ENCODE measurements at regions not wholly inside any gene's neighbourhood (a gene's known extent, or its start where the extent isn't known, plus 50 kb on each side); places are given as distances from the start of the nearest gene placed in this dataset.

DNA sequence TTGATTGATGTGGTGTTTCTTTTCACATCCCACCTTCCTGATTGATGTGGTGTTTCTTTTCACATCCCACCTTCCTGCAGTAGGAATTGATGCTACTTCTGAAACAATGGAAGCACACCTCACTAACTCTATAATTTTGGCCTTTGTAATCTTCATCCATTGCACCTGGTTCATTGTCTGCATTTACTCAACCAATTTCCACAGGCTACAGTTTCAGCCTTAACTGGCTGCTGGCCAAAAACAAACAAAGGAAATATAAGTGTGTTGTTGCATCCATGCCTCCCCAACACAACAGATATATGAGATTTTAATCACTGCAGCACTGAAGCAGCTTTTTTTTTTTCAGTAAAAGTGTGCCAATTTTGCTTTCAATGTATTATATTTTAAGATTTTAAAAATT is 867.6 kb upstream of the PCDH7 start:
- Histone ChIP-seq H3K27me3 (ENCODE audit: insufficient read depth, low read depth) (no peaks in the 10 kb centered on the region), H4K20me1 (ENCODE audit: insufficient read depth) (no peaks in the 10 kb centered on the region), H3K36me3 (ENCODE audit: insufficient read depth) (no peaks in the 10 kb centered on the region), H3K79me2 (ENCODE audit: insufficient read depth, low read depth) (no peaks in the 10 kb centered on the region), H2AFZ (ENCODE audit: low read depth) (no peak overlapping the region), H3K9ac (no peak overlapping the region), H3K4me3 (IDR thresholded peaks at IDR 0.05; ENCODE audit: insufficient read depth, low read depth, low read length) (no peak overlapping the region), H3K4me2 (no peak overlapping the region), H3K4me1 (ENCODE audit: low read depth, poor library complexity, severe bottlenecking) (no peaks in the 10 kb centered on the region), H3K27ac (no peak overlapping the region)
- no peak for TF ChIP-seq CTCF (conservative IDR thresholded peaks at IDR 0.05; ENCODE audit: low read depth, low read length)

DNA sequence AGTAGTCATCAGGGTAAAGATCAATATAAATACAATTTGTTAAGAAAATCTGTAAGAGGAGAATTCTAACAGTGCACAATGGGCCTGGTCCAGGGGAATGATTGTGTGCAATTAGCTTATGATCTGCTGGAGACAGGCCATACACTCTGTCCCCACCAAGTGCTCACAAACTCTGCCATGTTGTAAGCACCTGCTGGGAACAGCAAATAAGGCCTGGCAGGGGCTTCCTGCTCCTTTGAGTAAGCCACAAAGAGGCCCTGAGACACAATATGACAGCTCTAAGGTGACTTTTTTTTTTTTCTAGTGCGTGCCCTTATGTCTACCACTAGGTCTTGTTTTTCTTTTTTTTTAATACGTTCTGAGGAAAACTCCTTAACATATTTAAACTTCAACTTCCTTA is 866.3 kb upstream of the PCDH7 start:
- Histone ChIP-seq H3K27ac (no peak overlapping the region), H3K27me3 (ENCODE audit: insufficient read depth, low read depth) (no peaks in the 10 kb centered on the region), H3K79me2 (ENCODE audit: insufficient read depth, low read depth) (no peaks in the 10 kb centered on the region), H3K36me3 (ENCODE audit: insufficient read depth) (no peaks in the 10 kb centered on the region), H3K4me1 (ENCODE audit: low read depth, poor library complexity, severe bottlenecking) (no peaks in the 10 kb centered on the region), H3K9ac (no peak overlapping the region), H3K4me3 (IDR thresholded peaks at IDR 0.05; ENCODE audit: insufficient read depth, low read depth, low read length) (no peak overlapping the region), H4K20me1 (ENCODE audit: insufficient read depth) (no peaks in the 10 kb centered on the region), H3K4me2 (no peak overlapping the region), H2AFZ (ENCODE audit: low read depth) (no peak overlapping the region)
- TF ChIP-seq CTCF (conservative IDR thresholded peaks at IDR 0.05; ENCODE audit: low read depth, low read length), result no peak

DNA sequence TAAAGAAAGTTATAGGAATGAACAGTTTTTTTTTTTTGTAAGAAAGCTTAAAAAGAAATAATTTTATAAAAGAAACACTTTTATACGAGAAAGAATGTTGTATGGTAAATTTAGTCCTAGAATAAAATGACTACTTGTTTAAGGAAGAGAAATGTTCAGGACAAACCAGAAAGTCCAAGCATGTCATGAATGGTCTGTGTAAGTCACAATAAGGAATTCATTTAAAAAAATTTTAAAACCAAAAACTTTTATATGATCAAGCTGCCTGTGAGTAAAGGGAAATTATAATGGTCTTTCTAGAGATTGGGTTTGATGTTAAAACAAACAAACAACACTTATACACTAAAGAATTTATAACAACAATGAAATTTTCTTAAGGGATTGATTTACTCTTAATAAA is 858.9 kb upstream of the PCDH7 start:
- Histone ChIP-seq H3K4me2 (no peak overlapping the region), H3K27me3 (ENCODE audit: insufficient read depth, low read depth) (no peaks in the 10 kb centered on the region), H3K79me2 (ENCODE audit: insufficient read depth, low read depth) (no peaks in the 10 kb centered on the region), H3K36me3 (ENCODE audit: insufficient read depth) (no peaks in the 10 kb centered on the region), H3K27ac (no peak overlapping the region), H3K9ac (no peak overlapping the region), H4K20me1 (ENCODE audit: insufficient read depth) (no peaks in the 10 kb centered on the region), H2AFZ (ENCODE audit: low read depth) (no peak overlapping the region), H3K4me3 (IDR thresholded peaks at IDR 0.05; ENCODE audit: insufficient read depth, low read depth, low read length) (no peak overlapping the region), H3K4me1 (ENCODE audit: low read depth, poor library complexity, severe bottlenecking) (no peaks in the 10 kb centered on the region)
- no peak for TF ChIP-seq CTCF (conservative IDR thresholded peaks at IDR 0.05; ENCODE audit: low read depth, low read length)

GRCh38 chr4:29867412-29867811 is 852.8 kb upstream of the PCDH7 start:
- Histone ChIP-seq H3K4me2 (no peak overlapping the region), H3K27me3 (ENCODE audit: insufficient read depth, low read depth) (no peaks in the 10 kb centered on the region), H4K20me1 (ENCODE audit: insufficient read depth) (no peaks in the 10 kb centered on the region), H2AFZ (ENCODE audit: low read depth) (no peak overlapping the region), H3K79me2 (ENCODE audit: insufficient read depth, low read depth) (no peaks in the 10 kb centered on the region), H3K4me3 (IDR thresholded peaks at IDR 0.05; ENCODE audit: insufficient read depth, low read depth, low read length) (no peak overlapping the region), H3K4me1 (ENCODE audit: low read depth, poor library complexity, severe bottlenecking) (no peaks in the 10 kb centered on the region), H3K9ac (no peak overlapping the region), H3K36me3 (ENCODE audit: insufficient read depth) (no peaks in the 10 kb centered on the region), H3K27ac (no peak overlapping the region)
- TF ChIP-seq CTCF (conservative IDR thresholded peaks at IDR 0.05; ENCODE audit: low read depth, low read length), result no peak

DNA sequence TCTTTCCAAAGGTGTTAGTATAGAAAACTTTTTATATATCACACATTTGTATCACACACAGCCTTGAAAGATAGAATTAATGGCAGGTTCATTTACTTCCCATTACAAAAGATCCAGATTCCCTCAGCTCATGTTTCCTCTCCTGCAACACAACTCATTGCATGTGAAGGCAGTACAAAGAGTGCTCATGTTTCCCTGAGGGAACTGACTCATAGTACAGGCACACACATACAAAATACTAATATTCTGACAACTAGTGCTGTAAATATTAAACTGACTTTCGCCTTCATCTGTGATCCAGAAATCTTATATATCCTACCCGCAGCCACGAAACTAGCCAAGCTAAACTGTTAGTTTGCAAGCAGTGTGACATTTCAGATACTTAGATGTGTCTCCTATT is 819.8 kb upstream of the PCDH7 start:
- no peaks in the 10 kb centered on the region for H4K20me1 ChIP-seq (ENCODE audit: insufficient read depth)
- no peak overlapping the region for H3K9ac ChIP-seq
- H3K36me3 ChIP-seq (ENCODE audit: insufficient read depth), result no peaks in the 10 kb centered on the region
- no peaks in the 10 kb centered on the region for H3K79me2 ChIP-seq (ENCODE audit: insufficient read depth, low read depth)
- no peaks in the 10 kb centered on the region for H3K27me3 ChIP-seq (ENCODE audit: insufficient read depth, low read depth)
- H2AFZ ChIP-seq (ENCODE audit: low read depth), result no peak overlapping the region
- no peak for TF ChIP-seq CTCF (conservative IDR thresholded peaks at IDR 0.05; ENCODE audit: low read depth, low read length)
- no peaks in the 10 kb centered on the region for H3K4me1 ChIP-seq (ENCODE audit: low read depth, poor library complexity, severe bottlenecking)
- no peak overlapping the region for H3K27ac ChIP-seq
- H3K4me2 ChIP-seq, result no peak overlapping the region
- no peak overlapping the region for H3K4me3 ChIP-seq (IDR thresholded peaks at IDR 0.05; ENCODE audit: insufficient read depth, low read depth, low read length)

Measured in KMS-11 (cell line).